NCI-H146 treated with DMSO at 0.1 percent for 48 hours (cell line): ENCODE measurements at regions not wholly inside any gene's neighbourhood (a gene's known extent, or its start where the extent isn't known, plus 50 kb on each side); places are given as distances from the start of the nearest gene placed in this dataset.
"Not testable (repeated sequence)": the region's sequence is repeated elsewhere in the genome, so short reads cannot be mapped to it uniquely, and the experiment has no call there.

Source experiments
- DNase-seq: peaks from one replicate; lab custom pipeline; 2025; ENCODE audit not compliant: unreplicated experiment; lab: John Stamatoyannopoulos, UW

- DNase-seq: no peak
Observed at GRCh38 chr10:60621018-60621417, 157.3 kb upstream of the CDK1 start.

GRCh38 chr10:60618861-60619260 lies 159.4 kb upstream of the CDK1 start:
- peak; percentile 8 for DNase-seq

GRCh38 chr10:60615541-60615940 lies 162.7 kb upstream of the CDK1 start:
- no peak for DNase-seq

GRCh38 chr10:60614363-60614762 lies 163.9 kb upstream of the CDK1 start:
- peak; percentile 76 for DNase-seq

- DNase-seq: no peak
Observed at GRCh38 chr10:60613434-60613833, 164.8 kb upstream of the CDK1 start.

- peak; percentile 17 for DNase-seq
Observed at GRCh38 chr10:60611291-60611747, 167.0 kb upstream of the CDK1 start.

GRCh38 chr10:60607372-60607771 lies 170.9 kb upstream of the CDK1 start:
- no peak for DNase-seq

- DNase-seq: no peak
Observed at GRCh38 chr10:60606343-60607080, 171.8 kb upstream of the CDK1 start.

GRCh38 chr10:60605476-60605875 lies 172.8 kb upstream of the CDK1 start:
- no peak for DNase-seq

GRCh38 chr10:60604342-60604741 lies 173.9 kb upstream of the CDK1 start:
- no peak for DNase-seq

GRCh38 chr10:60597513-60597912 lies 180.8 kb upstream of the CDK1 start:
- DNase-seq: no peak

- no peak for DNase-seq
Observed at GRCh38 chr10:60595852-60596251, 182.4 kb upstream of the CDK1 start.

GRCh38 chr10:60594476-60595051 lies 183.7 kb upstream of the CDK1 start:
- no peak for DNase-seq

- no peak for DNase-seq
Observed at GRCh38 chr10:60591119-60591518, 187.2 kb upstream of the CDK1 start.

GRCh38 chr10:60589376-60589775 lies 188.9 kb upstream of the CDK1 start:
- no peak for DNase-seq

- not testable (repeated sequence) for DNase-seq
Observed at GRCh38 chr10:60581782-60582181, 192.1 kb upstream of the ANK3 start.

- no peak for DNase-seq
Observed at GRCh38 chr10:60578217-60578616, 188.5 kb upstream of the ANK3 start.

- DNase-seq: no peak
Observed at GRCh38 chr10:60576130-60577069, 186.7 kb upstream of the ANK3 start.

GRCh38 chr10:60575105-60575504 lies 185.4 kb upstream of the ANK3 start:
- no peak for DNase-seq

GRCh38 chr10:60574388-60574787 lies 184.7 kb upstream of the ANK3 start:
- DNase-seq: no peak

GRCh38 chr10:60573336-60573735 lies 183.7 kb upstream of the ANK3 start:
- DNase-seq: peak; percentile 58
